GM19240 (cell line): ENCODE measurements at regions not wholly inside any gene's neighbourhood (a gene's known extent, or its start where the extent isn't known, plus 50 kb on each side); places are given as distances from the start of the nearest gene placed in this dataset.

Experiments
- DNase-seq: peaks from one replicate; pipeline ENCODE4 v3.0.0; 2011; ENCODE audit warnings: low spot score; ENCODE audit not compliant: insufficient read length

GRCh38 chr2:7792031-7792651 lies 874.9 kb downstream of the RNF144A start:
- no peak for DNase-seq

GRCh38 chr2:7795778-7796563 lies 878.8 kb downstream of the RNF144A start:
- no peak for DNase-seq

GRCh38 chr2:7800031-7800430 lies 881.8 kb upstream of the ID2 start:
- no peak for DNase-seq

- DNase-seq: no peak
These were observed 880.6 kb upstream of the ID2 start for GRCh38 chr2:7801212-7801611.

- no peak for DNase-seq
These were observed 878.3 kb upstream of the ID2 start for GRCh38 chr2:7803515-7803914.

GRCh38 chr2:7809640-7810039 lies 872.2 kb upstream of the ID2 start:
- DNase-seq: no peak

- no peak for DNase-seq
These were observed 870.8 kb upstream of the ID2 start for GRCh38 chr2:7811073-7811472.

GRCh38 chr2:7812231-7812995 lies 869.4 kb upstream of the ID2 start:
- DNase-seq: no peak

- no peak for DNase-seq
These were observed 868.1 kb upstream of the ID2 start for GRCh38 chr2:7813541-7814292.

- DNase-seq: no peak
These were observed 866.1 kb upstream of the ID2 start for GRCh38 chr2:7815726-7816125.

- DNase-seq: no peak
These were observed 865.6 kb upstream of the ID2 start for GRCh38 chr2:7816233-7816632.

- no peak for DNase-seq
These were observed 864.9 kb upstream of the ID2 start for GRCh38 chr2:7816944-7817343.

- DNase-seq: no peak
These were observed 862.5 kb upstream of the ID2 start for GRCh38 chr2:7819316-7819715.

- DNase-seq: no peak
These were observed 862.0 kb upstream of the ID2 start for GRCh38 chr2:7819850-7820249.

- DNase-seq: no peak
These were observed 857.6 kb upstream of the ID2 start for GRCh38 chr2:7824211-7824610.

- DNase-seq: no peak
These were observed 856.1 kb upstream of the ID2 start for GRCh38 chr2:7825591-7826312.

GRCh38 chr2:7826656-7827055 lies 855.2 kb upstream of the ID2 start:
- DNase-seq: no peak

GRCh38 chr2:7829241-7829640 lies 852.6 kb upstream of the ID2 start:
- DNase-seq: no peak

- DNase-seq: no peak
These were observed 851.2 kb upstream of the ID2 start for GRCh38 chr2:7830616-7831015.

GRCh38 chr2:7835151-7835550 lies 846.7 kb upstream of the ID2 start:
- no peak for DNase-seq
